ENCODE measurements at regions not wholly inside any gene's neighbourhood (a gene's known extent, or its start where the extent isn't known, plus 50 kb on each side); places are given as distances from the start of the nearest gene placed in this dataset.
"Not testable (repeated sequence)": the region's sequence is repeated elsewhere in the genome, so short reads cannot be mapped to it uniquely, and the experiment has no call there.

DNA sequence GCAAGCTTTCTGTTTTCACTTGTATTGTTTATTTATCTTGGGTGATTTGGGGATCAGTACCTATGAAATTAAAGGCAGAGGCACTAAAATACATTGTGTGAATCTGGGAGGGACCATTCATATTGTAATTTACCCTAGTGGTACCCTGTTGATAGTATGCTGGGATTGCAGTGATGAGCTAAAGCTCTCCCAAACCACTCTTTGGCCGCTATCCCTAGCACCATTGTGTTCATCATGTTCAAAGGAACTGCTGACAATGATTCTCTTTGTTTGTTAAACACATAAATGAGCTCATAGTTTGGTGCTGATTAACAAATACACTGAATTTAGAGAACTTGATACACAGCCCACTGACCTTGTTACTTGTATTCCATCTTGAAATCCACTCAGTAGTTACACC, 1469.8 kb downstream of the CDH11 start:
- no peak overlapping the region for H3K4me3 ChIP-seq (ENCODE audit: low read length)
- no peak overlapping the region for H3K4me2 ChIP-seq (ENCODE audit: low read depth, low read length)
- TF ChIP-seq EZH2phosphoT487 (IDR thresholded peaks at IDR 0.05; ENCODE audit: low read length) (no peak), EZH2 (optimal IDR thresholded peaks at IDR 0.05; ENCODE audit: low read depth, low read length) (no peak)
- TF ChIP-seq, protein P1, sequence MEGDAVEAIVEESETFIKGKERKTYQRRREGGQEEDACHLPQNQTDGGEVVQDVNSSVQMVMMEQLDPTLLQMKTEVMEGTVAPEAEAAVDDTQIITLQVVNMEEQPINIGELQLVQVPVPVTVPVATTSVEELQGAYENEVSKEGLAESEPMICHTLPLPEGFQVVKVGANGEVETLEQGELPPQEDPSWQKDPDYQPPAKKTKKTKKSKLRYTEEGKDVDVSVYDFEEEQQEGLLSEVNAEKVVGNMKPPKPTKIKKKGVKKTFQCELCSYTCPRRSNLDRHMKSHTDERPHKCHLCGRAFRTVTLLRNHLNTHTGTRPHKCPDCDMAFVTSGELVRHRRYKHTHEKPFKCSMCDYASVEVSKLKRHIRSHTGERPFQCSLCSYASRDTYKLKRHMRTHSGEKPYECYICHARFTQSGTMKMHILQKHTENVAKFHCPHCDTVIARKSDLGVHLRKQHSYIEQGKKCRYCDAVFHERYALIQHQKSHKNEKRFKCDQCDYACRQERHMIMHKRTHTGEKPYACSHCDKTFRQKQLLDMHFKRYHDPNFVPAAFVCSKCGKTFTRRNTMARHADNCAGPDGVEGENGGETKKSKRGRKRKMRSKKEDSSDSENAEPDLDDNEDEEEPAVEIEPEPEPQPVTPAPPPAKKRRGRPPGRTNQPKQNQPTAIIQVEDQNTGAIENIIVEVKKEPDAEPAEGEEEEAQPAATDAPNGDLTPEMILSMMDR (IDR thresholded peaks at IDR 0.05; ENCODE audit: low read length): no peak
- H3K9me3 ChIP-seq (replicated peaks; ENCODE audit: insufficient read depth, low read length): no peaks in the 10 kb centered on the region
- H2AFZ ChIP-seq (ENCODE audit: low read length): no peak overlapping the region
- H3K4me1 ChIP-seq (ENCODE audit: low read length): no peaks in the 10 kb centered on the region
- no peaks in the 10 kb centered on the region for H4K20me1 ChIP-seq (ENCODE audit: insufficient read depth, low read length)
- H3K9ac ChIP-seq (ENCODE audit: low read length): no peak overlapping the region
- no peaks in the 10 kb centered on the region for H3F3A ChIP-seq (ENCODE audit: insufficient read depth, low read length)
- no peaks in the 10 kb centered on the region; the same call in 1 of the 2 replicates for H3K9me2 ChIP-seq (replicated peaks; ENCODE audit: insufficient read depth, low read length)
- H3K79me2 ChIP-seq (ENCODE audit: low read length): no peaks in the 10 kb centered on the region
- no peak for DNase-seq
- no peak overlapping the region for H3K27ac ChIP-seq (ENCODE audit: low read length)
- H3K36me3 ChIP-seq (replicated peaks; ENCODE audit: insufficient read depth, low read length): no peaks in the 10 kb centered on the region
- no peaks in the 10 kb centered on the region for H3K27me3 ChIP-seq (replicated peaks; ENCODE audit: insufficient read depth, low read length)

DNA sequence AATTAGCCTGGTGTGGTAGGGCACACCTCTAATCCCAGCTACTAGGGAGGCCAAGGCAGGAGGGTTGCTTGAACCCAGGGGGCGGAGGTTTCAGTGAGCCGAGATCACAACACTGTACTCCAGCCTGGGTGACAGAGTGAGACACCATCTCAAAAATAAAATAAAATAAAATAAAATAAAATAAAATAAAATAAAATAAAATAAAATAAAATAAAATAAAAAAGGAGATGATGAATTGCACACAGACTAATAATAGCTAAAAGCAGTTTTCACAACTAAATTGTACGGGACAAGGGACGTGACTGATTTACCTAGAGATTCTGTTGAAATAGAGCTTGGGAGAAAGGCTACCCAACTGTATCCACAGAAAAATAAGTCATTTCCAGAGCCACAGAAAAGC, 1471.3 kb downstream of the CDH11 start:
- H3K4me3 ChIP-seq (ENCODE audit: low read length): no peak overlapping the region
- no peaks in the 10 kb centered on the region for H3K36me3 ChIP-seq (replicated peaks; ENCODE audit: insufficient read depth, low read length)
- no peak overlapping the region for H3K9ac ChIP-seq (ENCODE audit: low read length)
- no peak overlapping the region for H3K4me2 ChIP-seq (ENCODE audit: low read depth, low read length)
- H3K4me1 ChIP-seq (ENCODE audit: low read length): no peaks in the 10 kb centered on the region
- H2AFZ ChIP-seq (ENCODE audit: low read length): no peak overlapping the region
- no peak overlapping the region for H3K27ac ChIP-seq (ENCODE audit: low read length)
- no peak for DNase-seq
- H3K9me2 ChIP-seq (replicated peaks; ENCODE audit: insufficient read depth, low read length): no peaks in the 10 kb centered on the region; the same call in 1 of the 2 replicates
- TF ChIP-seq, protein P1 (IDR thresholded peaks at IDR 0.05; ENCODE audit: low read length): no peak
- TF ChIP-seq EZH2 (optimal IDR thresholded peaks at IDR 0.05; ENCODE audit: low read depth, low read length) (no peak), EZH2phosphoT487 (IDR thresholded peaks at IDR 0.05; ENCODE audit: low read length) (no peak)
- H3K79me2 ChIP-seq (ENCODE audit: low read length): no peaks in the 10 kb centered on the region
- H3K9me3 ChIP-seq (replicated peaks; ENCODE audit: insufficient read depth, low read length): no peaks in the 10 kb centered on the region
- H4K20me1 ChIP-seq (ENCODE audit: insufficient read depth, low read length): no peaks in the 10 kb centered on the region
- no peaks in the 10 kb centered on the region for H3F3A ChIP-seq (ENCODE audit: insufficient read depth, low read length)
- H3K27me3 ChIP-seq (replicated peaks; ENCODE audit: insufficient read depth, low read length): no peaks in the 10 kb centered on the region

DNA sequence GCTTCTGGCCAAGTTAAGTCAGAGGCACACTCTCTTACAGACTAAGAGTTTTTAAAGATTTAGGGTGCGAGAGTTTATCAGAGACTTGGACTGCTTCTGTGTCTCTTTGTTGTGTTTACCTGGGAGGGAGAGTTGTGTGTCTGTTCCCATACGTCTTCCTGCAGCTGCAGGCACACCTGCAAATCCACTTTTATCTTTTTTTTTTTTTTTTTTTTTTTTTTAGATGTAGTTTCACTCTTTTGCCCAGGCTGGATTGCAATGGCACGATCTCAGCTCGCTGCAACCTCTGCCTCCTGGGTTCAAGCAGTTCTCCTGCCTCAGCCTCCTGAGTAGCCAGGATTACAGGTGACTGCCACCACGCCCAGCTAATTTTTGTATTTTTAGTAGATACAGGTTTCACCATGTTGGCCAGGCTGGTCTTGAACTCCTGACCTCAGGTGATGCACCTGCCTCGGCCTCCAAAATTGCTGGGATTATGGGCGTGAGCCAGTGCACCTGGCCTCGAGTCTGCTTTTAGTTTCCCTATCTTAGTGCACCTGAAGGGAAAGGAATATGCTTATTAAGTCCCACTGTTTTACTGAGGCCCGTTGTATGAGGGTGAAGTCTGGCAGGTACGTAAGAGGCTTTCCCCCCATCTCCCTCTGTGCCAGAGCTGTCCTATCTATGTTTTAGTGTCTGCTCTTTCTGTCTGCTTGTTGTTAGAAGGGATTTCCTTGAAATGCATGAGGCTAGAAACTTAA, 1488.0 kb downstream of the CDH11 start:
- not testable (repeated sequence) for H4K20me1 ChIP-seq (ENCODE audit: insufficient read depth, low read length); H3K9me3 ChIP-seq (replicated peaks; ENCODE audit: insufficient read depth, low read length); H2AFZ ChIP-seq (ENCODE audit: low read length); H3K27me3 ChIP-seq (replicated peaks; ENCODE audit: insufficient read depth, low read length); H3K79me2 ChIP-seq (ENCODE audit: low read length); H3K36me3 ChIP-seq (replicated peaks; ENCODE audit: insufficient read depth, low read length); H3K9me2 ChIP-seq (replicated peaks; ENCODE audit: insufficient read depth, low read length)
- Histone ChIP-seq H3K27ac (ENCODE audit: low read length) (peak overlapping the region; percentile 56; the same call in 1 of the 2 replicates), H3K4me2 (ENCODE audit: low read depth, low read length) (peak overlapping the region; percentile 47; the same call in 1 of the 2 replicates), H3F3A (ENCODE audit: insufficient read depth, low read length) (peaks cover 19% of the 10 kb centered on the region), H3K9ac (ENCODE audit: low read length) (peak overlapping the region; percentile 27; the same call in 1 of the 2 replicates), H3K4me1 (ENCODE audit: low read length) (peaks cover 27% of the 10 kb centered on the region), H3K4me3 (ENCODE audit: low read length) (peak overlapping the region; percentile 19; the same call in 1 of the 2 replicates)
- peak; percentile 66 for DNase-seq

DNA sequence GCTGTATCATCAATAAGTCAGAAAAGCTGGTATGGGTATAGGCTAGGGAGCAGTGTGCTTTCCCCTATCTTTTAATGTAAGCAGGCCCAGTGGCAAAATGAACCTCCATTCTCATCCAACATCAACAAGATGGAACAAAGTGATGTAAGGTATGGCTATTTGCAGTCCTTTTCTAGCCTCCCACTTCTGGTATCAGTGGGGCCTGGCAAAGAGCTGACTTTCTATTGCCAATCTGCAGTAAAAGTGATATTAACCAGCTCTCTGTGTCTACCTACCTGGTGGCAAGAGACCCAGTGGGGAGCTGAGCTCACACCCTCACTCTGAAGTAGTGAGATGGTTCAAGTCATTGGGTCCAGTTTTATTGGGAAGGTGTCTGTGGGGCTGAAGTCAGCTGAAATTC, 1492.6 kb downstream of the CDH11 start:
- H3K9ac ChIP-seq (ENCODE audit: low read length): peak overlapping the region; percentile 9; the same call in 1 of the 2 replicates
- TF ChIP-seq EZH2 (optimal IDR thresholded peaks at IDR 0.05; ENCODE audit: low read depth, low read length): no peak
- TF ChIP-seq EZH2phosphoT487 (IDR thresholded peaks at IDR 0.05; ENCODE audit: low read length): no peak
- TF ChIP-seq, protein P1 (IDR thresholded peaks at IDR 0.05; ENCODE audit: low read length): no peak
- H4K20me1 ChIP-seq (ENCODE audit: insufficient read depth, low read length): no peaks in the 10 kb centered on the region
- peak; percentile 51 for DNase-seq
- peak overlapping the region; percentile 80; the same call in 1 of the 2 replicates for H3K27ac ChIP-seq (ENCODE audit: low read length)
- H2AFZ ChIP-seq (ENCODE audit: low read length): peak overlapping the region; percentile 15; the same call in 1 of the 2 replicates
- peak overlapping the region; percentile 35 for H3K4me3 ChIP-seq (ENCODE audit: low read length)
- no peaks in the 10 kb centered on the region for H3K9me3 ChIP-seq (replicated peaks; ENCODE audit: insufficient read depth, low read length)
- H3F3A ChIP-seq (ENCODE audit: insufficient read depth, low read length): peaks cover 28% of the 10 kb centered on the region
- H3K4me1 ChIP-seq (ENCODE audit: low read length): peaks cover 49% of the 10 kb centered on the region
- no peaks in the 10 kb centered on the region for H3K27me3 ChIP-seq (replicated peaks; ENCODE audit: insufficient read depth, low read length)
- H3K9me2 ChIP-seq (replicated peaks; ENCODE audit: insufficient read depth, low read length): no peaks in the 10 kb centered on the region
- H3K36me3 ChIP-seq (replicated peaks; ENCODE audit: insufficient read depth, low read length): no peaks in the 10 kb centered on the region
- H3K79me2 ChIP-seq (ENCODE audit: low read length): no peaks in the 10 kb centered on the region
- peak overlapping the region; percentile 77 for H3K4me2 ChIP-seq (ENCODE audit: low read depth, low read length)
